Prostate gland (tissue), 2 donors: ENCODE measurements at regions not wholly inside any gene's neighbourhood (a gene's known extent, or its start where the extent isn't known, plus 50 kb on each side); places are given as distances from the start of the nearest gene placed in this dataset.
"Not testable (repeated sequence)": the region's sequence is repeated elsewhere in the genome, so short reads cannot be mapped to it uniquely, and the experiment has no call there.

Source experiments
- DNase-seq: peaks from one replicate; pipeline ENCODE4 v3.0.0-alpha.2; 2019; ENCODE audit warnings: low spot score
- H3K27ac ChIP-seq, 2 donors: fragments of 200-600 bp; sonication (generic); 2 replicates each; pipeline ENCODE4 v1.5.1; 2017 to 2019
- H3K27me3 ChIP-seq: fragments of 200-600 bp; sonication (generic); replicated peaks from 2 replicates; pipeline ENCODE4 v1.5.1; 2019; ENCODE audit not compliant: insufficient read depth
- H3K36me3 ChIP-seq, 2 donors: fragments of 200-600 bp; sonication (generic); 1 replicate in 1 of 2; 2 replicates in 1 of 2; pipeline versions ENCODE4 v1.5.1 to v1.8.1; 2017 to 2019
- H3K4me1 ChIP-seq: fragments of 200-600 bp; sonication (generic); replicated peaks from 2 replicates; pipeline ENCODE4 v1.5.1; 2019
- H3K4me3 ChIP-seq, 2 donors: fragments of 200-600 bp; sonication (generic); 2 replicates each; pipeline ENCODE4 v1.5.1; 2017 to 2019
- H3K9me3 ChIP-seq: fragments of 200-600 bp; sonication (generic); 2 replicates; pipeline ENCODE4 v1.5.1; 2017
- CTCF ChIP-seq, 4 experiments: fragments of 200-600 bp in 2 of 4; fragments of 450-650 bp in 2 of 4; sonication (generic) in 2 of 4; IDR thresholded peaks; 1 replicate in 3 of 4; 2 replicates in 1 of 4; pipeline ENCODE4 v1.5.1; 2016 to 2019; ENCODE audit warnings: antibody characterized with exemption in 4 of 4, mild to moderate bottlenecking in 2 of 4, moderate library complexity in 2 of 4
- POLR2A ChIP-seq: fragments of 450-650 bp; IDR thresholded peaks from one replicate; pipeline ENCODE4 v1.6.1; 2016; ENCODE audit warnings: antibody characterized with exemption, mild to moderate bottlenecking
- POLR2AphosphoS5 ChIP-seq: sonication (generic); formaldehyde crosslinking; IDR thresholded peaks from one replicate; pipeline ENCODE4 v1.6.1; 2017; ENCODE audit warnings: antibody characterized with exemption
- WGBS: methylation state at CpG from one replicate; pipeline ENCODE4 v1.1.5; 2018; 5-methylcytosine and 5-hydroxymethylcytosine counted together
- intact Hi-C: fragments of 100-400 bp; cut with DNase I; formaldehyde crosslinking; loops from one replicate; pipeline ENCODE4 v1.14.2; 2022

- peak overlapping the region in 1 of 2 donors; percentile 4 for H3K27ac ChIP-seq
These were observed 86.2 kb downstream of the RPL27A start for GRCh38 chr11:8768625-8769333.

GRCh38 chr11:8772571-8773519 lies 90.3 kb downstream of the RPL27A start:
- DNase-seq, result no peak
- Histone ChIP-seq H3K27me3 (no peaks in the 10 kb centered on the region), H3K9me3 (no peaks in the 10 kb centered on the region), H3K27ac (peak overlapping the region; percentile 61 to 72), H3K4me3 (no peak overlapping the region), H3K4me1 (no peaks in the 10 kb centered on the region), H3K36me3 (no peaks in the 10 kb centered on the region)
- no peak for TF ChIP-seq POLR2AphosphoS5
- no peak for TF ChIP-seq CTCF (IDR thresholded peaks at IDR 0.05)
- no peak for TF ChIP-seq POLR2A
- intact Hi-C loops, result no loop called here
- 55% methylated on average over 8 of the region's 9 CpGs for WGBS

More at GRCh38 chr11:8768625-8769333, 86.2 kb downstream of the RPL27A start:
- H3K27me3 ChIP-seq, result no peaks in the 10 kb centered on the region
- no peaks in the 10 kb centered on the region for H3K36me3 ChIP-seq
- no peaks in the 10 kb centered on the region for H3K4me1 ChIP-seq
- TF ChIP-seq POLR2A, result no peak
- TF ChIP-seq POLR2AphosphoS5, result peak; percentile 5
- TF ChIP-seq CTCF (IDR thresholded peaks at IDR 0.05), result peak in 1 of 4 experiments; percentile 42
- no peaks in the 10 kb centered on the region for H3K9me3 ChIP-seq
- H3K4me3 ChIP-seq, result no peak overlapping the region
- intact Hi-C loops, result loop anchor here (2.0 to 5.0 kb wide), 2 partner anchors 39 to 60 kb away; no protein-coding TSS in a partner anchor
- 68% methylated on average over 3 of the region's 3 CpGs for WGBS
- no peak for DNase-seq

- no peaks in the 10 kb centered on the region for H3K36me3 ChIP-seq
- no peaks in the 10 kb centered on the region for H3K27me3 ChIP-seq
- H3K9me3 ChIP-seq, result no peaks in the 10 kb centered on the region
- intact Hi-C loops, result no loop called here
- peak overlapping the region; percentile 61 to 72 for H3K27ac ChIP-seq
- no peak for DNase-seq
- WGBS, result 28% methylated on average over 5 of the region's 5 CpGs
- H3K4me1 ChIP-seq, result no peaks in the 10 kb centered on the region
- no peak overlapping the region for H3K4me3 ChIP-seq
- peak; percentile 52 for TF ChIP-seq POLR2AphosphoS5
- no peak for TF ChIP-seq CTCF (IDR thresholded peaks at IDR 0.05)
These were observed 91.4 kb downstream of the RPL27A start for GRCh38 chr11:8773916-8774539.

- not testable (repeated sequence) for H3K27me3 ChIP-seq, DNase-seq
- WGBS, result 78% methylated on average over 8 of the region's 8 CpGs
These were observed 92.3 kb downstream of the RPL27A start for GRCh38 chr11:8774916-8775315.

GRCh38 chr11:8775332-8775731 lies 92.7 kb downstream of the RPL27A start:
- Histone ChIP-seq H3K27ac (peak overlapping the region; percentile 61 to 72), H3K9me3 (no peaks in the 10 kb centered on the region), H3K4me1 (no peaks in the 10 kb centered on the region), H3K27me3 (no peaks in the 10 kb centered on the region), H3K36me3 (no peaks in the 10 kb centered on the region), H3K4me3 (no peak overlapping the region)
- WGBS, result 32% methylated on average over 4 of the region's 4 CpGs
- TF ChIP-seq POLR2AphosphoS5 (peak; percentile 29), POLR2A (no peak)
- no peak for DNase-seq
- intact Hi-C loops, result no loop called here

More at GRCh38 chr11:8774916-8775315, 92.3 kb downstream of the RPL27A start:
- H3K9me3 ChIP-seq, H3K4me3 ChIP-seq, H3K4me1 ChIP-seq, H3K36me3 ChIP-seq, intact Hi-C loops: not testable (repeated sequence)
- peak overlapping the region; percentile 61 to 72 for H3K27ac ChIP-seq
